H1 (cell line): ENCODE measurements at regions not wholly inside any gene's neighbourhood (a gene's known extent, or its start where the extent isn't known, plus 50 kb on each side); places are given as distances from the start of the nearest gene placed in this dataset.

Experiments used
- CTCF ChIA-PET: fragments of 300-600 bp; sonication (Branson Sonifier 250); formaldehyde crosslinking; loops from one replicate; lab custom pipeline; 2021; ENCODE audit not compliant: partially characterized antibody; lab: Charles Lee
- POLR2A ChIA-PET: fragments of 300-600 bp; sonication (Branson Sonifier 250); formaldehyde crosslinking; loops from one replicate; lab custom pipeline; 2021; ENCODE audit warnings: inconsistent platforms; ENCODE audit not compliant: partially characterized antibody; lab: Charles Lee
- DNase-seq, 2 experiments: peaks; one replicate each; pipeline versions ENCODE4 v3.0.0 to v3.0.0-alpha.2; 2010 to 2022; ENCODE audit warnings: low spot score in 2 of 2, low read depth in 1 of 2, mixed read lengths in 1 of 2
- FAIRE-seq: peaks from 2 replicates; lab custom pipeline; 2011; peaks lifted over from hg19 to GRCh38; lab: Jason Lieb, UNC
- H2AFZ ChIP-seq: 2 replicates; pipeline ENCODE4 v1.8.1; 2012; ENCODE audit warnings: low read length, inconsistent platforms
- H2AK5ac ChIP-seq: 2 replicates; pipeline ENCODE4 v1.6.1; 2013; ENCODE audit warnings: low read depth, low read length
- H2BK120ac ChIP-seq: replicated peaks from 2 replicates; pipeline ENCODE3; 2013; ENCODE audit warnings: low read depth, low read length, inconsistent platforms
- H2BK12ac ChIP-seq: 2 replicates; pipeline ENCODE4 v1.6.1; 2013; ENCODE audit warnings: low read depth, low read length
- H2BK15ac ChIP-seq: 2 replicates; pipeline ENCODE4 v1.6.1; 2013; ENCODE audit warnings: low read length
- H2BK20ac ChIP-seq: 2 replicates; pipeline ENCODE4 v1.6.1; 2013; ENCODE audit warnings: low read length
- H2BK5ac ChIP-seq: 2 replicates; pipeline ENCODE4 v1.6.1; 2013; ENCODE audit warnings: low read depth, low read length
- H3K14ac ChIP-seq: 2 replicates; pipeline ENCODE4 v1.6.1; 2013; ENCODE audit warnings: inconsistent platforms; ENCODE audit not compliant: insufficient read length
- H3K18ac ChIP-seq: 2 replicates; pipeline ENCODE4 v1.6.1; 2013; ENCODE audit warnings: low read length; ENCODE audit errors: extremely low read depth
- H3K23ac ChIP-seq: 2 replicates; pipeline ENCODE4 v1.6.1; 2013; ENCODE audit warnings: inconsistent platforms; ENCODE audit not compliant: insufficient read length
- H3K23me2 ChIP-seq: 2 replicates; pipeline ENCODE4 v1.6.1; 2013; ENCODE audit warnings: low read depth, low read length
- H3K27ac ChIP-seq: 2 replicates; pipeline ENCODE4 v1.6.1; 2011; ENCODE audit warnings: low read depth, low read length, inconsistent platforms
- H3K27me3 ChIP-seq, 4 experiments: replicated peaks in 1 of 4; 1 replicate in 1 of 4; 2 replicates in 3 of 4; pipeline versions ENCODE4 v1.6.1 to v1.8.1; 2011 to 2013; ENCODE audit warnings: low read length in 3 of 4, mild to moderate bottlenecking in 3 of 4, inconsistent platforms in 2 of 4, mixed read lengths in 2 of 4, moderate library complexity in 1 of 4; ENCODE audit not compliant: control insufficient read depth in 3 of 4, insufficient read depth in 3 of 4; ENCODE audit errors: extremely low read depth in 1 of 4
- H3K36me3 ChIP-seq, 4 experiments: 2 replicates each; pipeline versions ENCODE4 v1.6.1 to v1.8.1; 2011 to 2013; ENCODE audit warnings: mild to moderate bottlenecking in 4 of 4, low read length in 3 of 4, moderate library complexity in 2 of 4, control low read depth in 1 of 4, inconsistent platforms in 1 of 4; ENCODE audit not compliant: insufficient read depth in 4 of 4, control insufficient read depth in 2 of 4
- H3K4ac ChIP-seq: replicated peaks from 2 replicates; pipeline ENCODE3; 2013; ENCODE audit warnings: low read length, low read depth, mixed read lengths, inconsistent platforms; ENCODE audit not compliant: insufficient read length
- H3K4me1 ChIP-seq, 4 experiments: replicated peaks in 1 of 4; 1 replicate in 1 of 4; 2 replicates in 3 of 4; pipeline versions ENCODE4 v1.6.1 to v1.8.1; 2011 to 2013; ENCODE audit warnings: low read length in 3 of 4, inconsistent platforms in 2 of 4, mixed read lengths in 1 of 4; ENCODE audit not compliant: insufficient read depth in 4 of 4, control insufficient read depth in 3 of 4
- H3K4me2 ChIP-seq, 2 experiments: 2 replicates each; pipeline versions ENCODE4 v1.6.1 to v1.8.1; 2011 to 2013; ENCODE audit warnings: low read depth in 2 of 2, low read length in 2 of 2, control low read depth in 1 of 2, inconsistent platforms in 1 of 2, mild to moderate bottlenecking in 1 of 2; ENCODE audit not compliant: insufficient read depth in 1 of 2
- H3K4me3 ChIP-seq, 4 experiments: fragments of 200-600, 300-600 bp in 1 of 4; sonication (generic), shearing (Covaris generic), sonication (Bioruptor Twin) in 1 of 4; 2 replicates each; pipeline versions ENCODE4 v1.5.1 to v1.8.1; 2011 to 2016; ENCODE audit warnings: low read length in 4 of 4, low read depth in 3 of 4, control low read depth in 2 of 4, inconsistent platforms in 2 of 4, mild to moderate bottlenecking in 2 of 4, mixed read lengths in 1 of 4, moderate library complexity in 1 of 4; ENCODE audit not compliant: insufficient read depth in 2 of 4; ENCODE audit errors: extremely low read depth in 1 of 4
- H3K56ac ChIP-seq: replicated peaks from 2 replicates; pipeline ENCODE3; 2013; ENCODE audit warnings: low read depth, mild to moderate bottlenecking, mixed read lengths, low read length, inconsistent platforms; ENCODE audit not compliant: insufficient read length
- H3K79me1 ChIP-seq: 2 replicates; pipeline ENCODE4 v1.6.1; 2013; ENCODE audit warnings: low read depth, low read length, control low read depth
- H3K79me2 ChIP-seq, 2 experiments: 2 replicates each; pipeline versions ENCODE4 v1.6.1 to v1.8.1; 2012 to 2013; ENCODE audit warnings: low read length in 2 of 2, mild to moderate bottlenecking in 2 of 2, inconsistent platforms in 1 of 2; ENCODE audit not compliant: insufficient read depth in 2 of 2, control insufficient read depth in 1 of 2
- H3K9ac ChIP-seq, 4 experiments: replicated peaks in 1 of 4; 1 replicate in 1 of 4; 2 replicates in 3 of 4; pipeline versions ENCODE4 v1.6.1 to v1.8.1; 2011 to 2013; ENCODE audit warnings: low read depth in 3 of 4, low read length in 3 of 4, control low read depth in 2 of 4, mild to moderate bottlenecking in 2 of 4, moderate library complexity in 2 of 4, inconsistent platforms in 1 of 4; ENCODE audit errors: extremely low read depth in 1 of 4
- H3K9me3 ChIP-seq, 2 experiments: 2 replicates each; pipeline versions ENCODE4 v1.6.1 to v1.8.1; 2012 to 2013; ENCODE audit warnings: mild to moderate bottlenecking in 2 of 2, moderate library complexity in 2 of 2, control low read depth in 1 of 2, inconsistent platforms in 1 of 2, low read depth in 1 of 2, low read length in 1 of 2, mixed read lengths in 1 of 2; ENCODE audit not compliant: insufficient read depth in 2 of 2
- H4K20me1 ChIP-seq, 2 experiments: replicated peaks in 1 of 2; 2 replicates each; pipeline versions ENCODE3 to v1.8.1; 2011 to 2013; ENCODE audit warnings: inconsistent platforms in 2 of 2, low read length in 2 of 2, mild to moderate bottlenecking in 1 of 2; ENCODE audit not compliant: insufficient read depth in 2 of 2, control insufficient read depth in 1 of 2
- H4K5ac ChIP-seq: 2 replicates; pipeline ENCODE4 v1.6.1; 2013; ENCODE audit warnings: low read length, low read depth, mixed read lengths, inconsistent platforms; ENCODE audit not compliant: insufficient read length
- H4K8ac ChIP-seq: 2 replicates; pipeline ENCODE4 v1.8.0; 2013; ENCODE audit warnings: mild to moderate bottlenecking, moderate library complexity, low read length, inconsistent platforms; ENCODE audit not compliant: insufficient read depth; ENCODE audit errors: extremely low read depth
- H4K91ac ChIP-seq: replicated peaks from 2 replicates; pipeline ENCODE3; 2013; ENCODE audit warnings: low read length, mixed read lengths, inconsistent platforms; ENCODE audit not compliant: insufficient read length
- CTCF ChIP-seq, 3 experiments: IDR thresholded peaks; 1 replicate in 2 of 3; 2 replicates in 1 of 3; pipeline versions ENCODE4 v1.5.1 to v1.6.1; 2011; ENCODE audit warnings: low read length in 3 of 3, mild to moderate bottlenecking in 3 of 3, inconsistent platforms in 2 of 3, low read depth in 1 of 3, moderate library complexity in 1 of 3; ENCODE audit not compliant: insufficient read depth in 1 of 3; ENCODE audit errors: control extremely low read depth in 1 of 3
- GABPA ChIP-seq: IDR thresholded peaks from 2 replicates; pipeline ENCODE4 v1.6.1; 2011; ENCODE audit warnings: mild to moderate bottlenecking, low read length, moderate library complexity, borderline replicate concordance; ENCODE audit not compliant: insufficient read depth
- MAFK ChIP-seq: IDR thresholded peaks from 2 replicates; pipeline ENCODE4 v1.6.1; 2012; ENCODE audit warnings: low read depth, mild to moderate bottlenecking, improper control_type of control experiment, low read length
- RFX5 ChIP-seq: IDR thresholded peaks from 2 replicates; pipeline ENCODE4 v1.6.1; 2011; ENCODE audit warnings: low read depth, low read length, improper control_type of control experiment, borderline replicate concordance
- RNF2 ChIP-seq: fragments of 200-900, 300-1000 bp; sonication (generic); IDR thresholded peaks from 2 replicates; pipeline ENCODE4 v1.7.1; 2016; ENCODE audit warnings: borderline replicate concordance, low read depth, mild to moderate bottlenecking, antibody characterized with exemption, low read length; ENCODE audit not compliant: poor library complexity, severe bottlenecking; ENCODE audit errors: missing control alignments
- WGBS, 2 experiments: shearing (Covaris generic) in 1 of 2; methylation state at CpG; one replicate each; pipeline versions ENCODE4 v1.1.6 to v1.1.7; 2013 to 2015; ENCODE audit warnings: low lambda C conversion rate in 2 of 2, mixed read lengths in 2 of 2, inconsistent platforms in 1 of 2, low coverage in 1 of 2, missing lambda C conversion rate in 1 of 2; ENCODE audit not compliant: insufficient replicate concordance in 2 of 2, insufficient coverage in 1 of 2, insufficient read length in 1 of 2; ENCODE audit errors: extremely low coverage in 1 of 2, missing lambda C conversion rate in 1 of 2; 5-methylcytosine and 5-hydroxymethylcytosine counted together

- H2AFZ ChIP-seq: no peak overlapping the region
- H3K56ac ChIP-seq: no peak overlapping the region
- ChIA-PET POLR2A (no interaction called here), CTCF (interaction anchor here (1.2 kb wide), 1 partner anchor 26 kb away, joined by 3 read pairs; no protein-coding TSS in a partner anchor)
- no peak overlapping the region for H4K5ac ChIP-seq
- H4K8ac ChIP-seq: no peak overlapping the region
- H3K27me3 ChIP-seq: no peaks in the 10 kb centered on the region
- FAIRE-seq (no peak), DNase-seq (no peak)
- H4K91ac ChIP-seq: no peak overlapping the region
- no peak overlapping the region for H2BK12ac ChIP-seq
- no peaks in the 10 kb centered on the region for H4K20me1 ChIP-seq
- H3K4ac ChIP-seq: no peak overlapping the region
- H3K4me3 ChIP-seq: no peak overlapping the region
- H3K4me1 ChIP-seq: no peaks in the 10 kb centered on the region
- no peak overlapping the region for H2BK20ac ChIP-seq
- H3K9ac ChIP-seq: no peak overlapping the region
- no peak overlapping the region for H2BK120ac ChIP-seq
- no peak overlapping the region for H2BK15ac ChIP-seq
- H3K9me3 ChIP-seq: no peaks in the 10 kb centered on the region
- no peak overlapping the region for H2AK5ac ChIP-seq
- no peaks in the 10 kb centered on the region for H3K79me1 ChIP-seq
- no peak overlapping the region for H3K18ac ChIP-seq
- no peak for TF ChIP-seq RFX5
- no peak for TF ChIP-seq GABPA
- TF ChIP-seq MAFK: no peak
- no peak for TF ChIP-seq RNF2
- TF ChIP-seq CTCF (IDR thresholded peaks at IDR 0.05; ENCODE audit: control extremely low read depth in 1 of 3, insufficient read depth in 1 of 3, low read depth in 1 of 3, low read length in 3 of 3): no peak
- no peaks in the 10 kb centered on the region for H3K23me2 ChIP-seq
- no peak overlapping the region for H3K23ac ChIP-seq
- 74% methylated on average over 4 of the region's 4 CpGs; no CpG with 5 or more reads in 1 of the 2 experiments for WGBS, 2 experiments
- no peak overlapping the region for H3K27ac ChIP-seq
- no peak overlapping the region for H2BK5ac ChIP-seq
- H3K36me3 ChIP-seq: no peaks in the 10 kb centered on the region
- H3K79me2 ChIP-seq: no peaks in the 10 kb centered on the region
- no peak overlapping the region for H3K4me2 ChIP-seq
- H3K14ac ChIP-seq: no peak overlapping the region
Observed at GRCh38 chrX:131650637-131651410, 107.0 kb downstream of the OR13H1 start.
